Gastroesophageal sphincter (tissue), 4 donors: ENCODE measurements at regions not wholly inside any gene's neighbourhood (a gene's known extent, or its start where the extent isn't known, plus 50 kb on each side); places are given as distances from the start of the nearest gene placed in this dataset.
"Not testable (repeated sequence)": the region's sequence is repeated elsewhere in the genome, so short reads cannot be mapped to it uniquely, and the experiment has no call there.

Experiments used
- ATAC-seq: fragments of 150-250 bp; one replicate; pipeline ENCODE4 v1.9.1; 2016; ENCODE audit warnings: mild to moderate bottlenecking, moderate library complexity
- H3K27ac ChIP-seq, 4 donors: fragments of 200-600 bp; sonication (generic) in 3 of 4; 1 replicate in 3 of 4; 2 replicates in 1 of 4; pipeline ENCODE4 v1.5.1; 2016 to 2019
- H3K27me3 ChIP-seq: fragments of 200-600 bp; sonication (generic); one replicate; pipeline ENCODE4 v1.5.1; 2019
- H3K36me3 ChIP-seq, 2 donors: fragments of 200-600 bp; sonication (generic); one replicate each; pipeline ENCODE4 v1.5.1; 2019; ENCODE audit warnings: control low read depth in 1 of 2
- H3K4me1 ChIP-seq, 3 donors: fragments of 200-600 bp; sonication (generic); 1 replicate in 2 of 3; 2 replicates in 1 of 3; pipeline ENCODE4 v1.5.1; 2016 to 2019; ENCODE audit warnings: control low read depth in 2 of 3
- H3K4me3 ChIP-seq, 2 donors: fragments of 200-600 bp; sonication (generic); one replicate each; pipeline ENCODE4 v1.5.1; 2019; ENCODE audit warnings: mild to moderate bottlenecking in 1 of 2, moderate library complexity in 1 of 2
- H3K9me3 ChIP-seq, 3 donors: fragments of 200-600 bp; sonication (generic); one replicate each; pipeline ENCODE4 v1.5.1; 2017 to 2019; ENCODE audit warnings: control low read depth in 2 of 3
- CTCF ChIP-seq, 4 experiments: fragments of 200-600 bp in 2 of 4; fragments of 450-650 bp in 2 of 4; sonication (generic) in 1 of 4; IDR thresholded peaks; one replicate each; pipeline ENCODE4 v1.5.1; 2017 to 2019; ENCODE audit warnings: antibody characterized with exemption in 4 of 4, mild to moderate bottlenecking in 2 of 4, moderate library complexity in 2 of 4
- EP300 ChIP-seq: sonication (generic); formaldehyde crosslinking; IDR thresholded peaks from one replicate; pipeline ENCODE4 v1.6.1; 2017; ENCODE audit warnings: antibody characterized with exemption, mild to moderate bottlenecking
- POLR2A ChIP-seq, 2 donors: fragments of 450-650 bp; IDR thresholded peaks; one replicate each; pipeline ENCODE4 v1.6.1; 2017; ENCODE audit warnings: antibody characterized with exemption in 2 of 2, mild to moderate bottlenecking in 2 of 2, moderate library complexity in 1 of 2
- POLR2AphosphoS5 ChIP-seq: sonication (generic); formaldehyde crosslinking; IDR thresholded peaks from one replicate; pipeline ENCODE4 v1.6.1; 2017; ENCODE audit warnings: antibody characterized with exemption
- WGBS, 2 donors: methylation state at CpG; one replicate each; pipeline ENCODE4 v1.1.5; 2018; ENCODE audit warnings: low coverage in 1 of 2; 5-methylcytosine and 5-hydroxymethylcytosine counted together

- Histone ChIP-seq H3K27ac (no peak overlapping the region), H3K36me3 (no peaks in the 10 kb centered on the region), H3K4me3 (no peak overlapping the region), H3K27me3 (no peaks in the 10 kb centered on the region), H3K9me3 (no peaks in the 10 kb centered on the region), H3K4me1 (no peaks in the 10 kb centered on the region)
- WGBS, 2 donors, result 52 to 76% methylated on average over 3 to 5 of the region's 5 CpGs
- no peak for ATAC-seq
- TF ChIP-seq POLR2A (IDR thresholded peaks at IDR 0.05), result no peak
- TF ChIP-seq POLR2AphosphoS5, result no peak
- TF ChIP-seq EP300, result no peak
- TF ChIP-seq CTCF (IDR thresholded peaks at IDR 0.05), result no peak
Measured at GRCh38 chrX:65874765-65875164, 165.1 kb downstream of the VSIG4 start.

- no peak for ATAC-seq
- no peaks in the 10 kb centered on the region for H3K27me3 ChIP-seq
- no peak overlapping the region for H3K4me3 ChIP-seq
- WGBS, 2 donors, result 50% methylated on average over 1 of the region's 3 CpGs; no CpG with 5 or more reads in 1 of the 2 donors
- no peaks in the 10 kb centered on the region for H3K36me3 ChIP-seq
- H3K27ac ChIP-seq, result no peak overlapping the region
- H3K9me3 ChIP-seq, result no peaks in the 10 kb centered on the region
- no peaks in the 10 kb centered on the region for H3K4me1 ChIP-seq
- TF ChIP-seq POLR2A (IDR thresholded peaks at IDR 0.05) (no peak), POLR2AphosphoS5 (no peak), EP300 (no peak), CTCF (IDR thresholded peaks at IDR 0.05) (no peak)
Measured at GRCh38 chrX:65874110-65874509, 165.8 kb downstream of the VSIG4 start.

- Histone ChIP-seq H3K4me1 (no peaks in the 10 kb centered on the region), H3K27me3 (no peaks in the 10 kb centered on the region), H3K9me3 (no peaks in the 10 kb centered on the region), H3K4me3 (no peak overlapping the region), H3K36me3 (no peaks in the 10 kb centered on the region), H3K27ac (no peak overlapping the region)
- no peak for ATAC-seq
- 100% methylated on average over 1 of the region's 9 CpGs; no CpG with 5 or more reads in 1 of the 2 donors for WGBS, 2 donors
- TF ChIP-seq POLR2AphosphoS5, result no peak
- no peak for TF ChIP-seq POLR2A (IDR thresholded peaks at IDR 0.05)
- no peak for TF ChIP-seq EP300
- no peak for TF ChIP-seq CTCF (IDR thresholded peaks at IDR 0.05)
Measured at GRCh38 chrX:65873385-65873784, 166.5 kb downstream of the VSIG4 start.

GRCh38 chrX:65871671-65872311 is 168.1 kb downstream of the VSIG4 start:
- no peak for ATAC-seq
- no peak overlapping the region for H3K27ac ChIP-seq
- no peaks in the 10 kb centered on the region for H3K4me1 ChIP-seq
- H3K4me3 ChIP-seq, result no peak overlapping the region
- whole genome bisulfite sequencing, 2 donors, result 53 to 75% methylated on average over 1 to 2 of the region's 7 CpGs
- TF ChIP-seq POLR2AphosphoS5, result no peak
- no peak for TF ChIP-seq POLR2A (IDR thresholded peaks at IDR 0.05)
- TF ChIP-seq EP300, result no peak
- no peak for TF ChIP-seq CTCF (IDR thresholded peaks at IDR 0.05)
- no peaks in the 10 kb centered on the region for H3K9me3 ChIP-seq
- H3K36me3 ChIP-seq, result no peaks in the 10 kb centered on the region
- no peaks in the 10 kb centered on the region for H3K27me3 ChIP-seq

GRCh38 chrX:65870544-65870943 is 169.3 kb downstream of the VSIG4 start:
- 85 to 89% methylated on average over 2 to 3 of the region's 3 CpGs for WGBS, 2 donors
- H3K36me3 ChIP-seq, ATAC-seq, H3K9me3 ChIP-seq, H3K27me3 ChIP-seq, H3K4me1 ChIP-seq, H3K4me3 ChIP-seq, H3K27ac ChIP-seq: not testable (repeated sequence)
